NCI-H187 (cell line): ENCODE measurements at regions not wholly inside any gene's neighbourhood (a gene's known extent, or its start where the extent isn't known, plus 50 kb on each side); places are given as distances from the start of the nearest gene placed in this dataset.

ENCODE experiments used
- DNase-seq, 2 experiments: peaks; one replicate each; lab custom pipeline; 2025; lab: John Stamatoyannopoulos, UW

DNA sequence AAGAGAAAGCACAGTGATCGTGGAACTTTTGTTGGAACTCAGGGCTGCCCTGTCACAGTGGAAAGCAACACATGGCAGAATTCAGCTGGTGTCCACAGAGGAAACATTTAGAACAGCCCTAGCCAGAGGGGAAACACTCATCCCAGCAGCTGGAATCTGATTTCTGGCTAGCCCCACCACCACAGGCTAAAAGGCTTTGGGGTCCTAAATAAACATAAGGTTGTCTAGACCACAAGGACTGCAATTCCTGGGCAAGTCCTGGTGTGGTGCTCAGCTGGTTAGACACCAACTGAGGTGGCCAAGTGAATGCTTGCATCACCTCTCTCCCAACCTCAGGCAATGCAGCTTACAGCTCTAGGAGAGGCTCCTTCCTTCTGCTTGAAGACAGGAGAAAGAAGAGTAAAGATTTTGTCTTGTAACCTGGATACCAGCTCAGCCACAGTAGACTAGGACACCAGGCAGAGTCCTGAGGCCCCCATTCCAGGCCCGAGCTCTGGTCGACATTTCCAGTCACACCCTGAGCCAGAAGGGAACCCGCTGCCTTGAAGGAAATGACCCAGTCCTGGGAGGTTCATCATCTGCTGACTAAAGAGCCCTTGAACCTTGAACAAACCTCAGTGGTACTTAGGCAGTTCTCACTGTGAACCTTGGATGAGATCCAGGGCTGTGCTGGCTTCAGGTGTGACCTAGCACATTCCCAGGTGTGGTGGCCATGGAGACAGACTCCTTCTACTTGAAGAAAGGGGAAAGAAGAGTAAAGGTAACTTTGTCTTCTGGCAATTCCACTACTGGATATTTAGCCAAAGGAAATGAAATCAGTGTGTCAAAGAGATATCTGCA is 85.4 kb upstream of the PLXNC1 start:
- DNase-seq: no peak

DNA sequence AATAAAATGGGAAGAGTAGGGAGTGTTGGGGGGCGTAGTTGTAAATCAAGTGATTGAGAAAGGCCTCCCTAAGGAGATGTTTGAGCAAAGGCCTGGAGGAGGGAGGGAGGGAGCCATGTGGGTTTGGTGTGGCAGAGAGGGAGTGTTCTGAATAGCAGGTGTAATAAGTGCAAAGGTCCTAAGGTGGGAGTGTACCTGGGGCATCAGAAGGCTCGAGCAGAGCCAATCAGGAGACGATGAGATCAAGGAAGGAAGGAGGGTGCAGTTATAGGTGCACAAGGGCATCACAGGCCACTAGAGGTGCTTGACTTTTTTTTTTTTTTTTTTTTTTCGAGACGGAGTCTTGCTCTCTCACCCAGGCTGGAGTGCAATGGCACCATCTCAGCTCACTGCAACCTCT is 77.9 kb upstream of the PLXNC1 start:
- no peak for DNase-seq

DNA sequence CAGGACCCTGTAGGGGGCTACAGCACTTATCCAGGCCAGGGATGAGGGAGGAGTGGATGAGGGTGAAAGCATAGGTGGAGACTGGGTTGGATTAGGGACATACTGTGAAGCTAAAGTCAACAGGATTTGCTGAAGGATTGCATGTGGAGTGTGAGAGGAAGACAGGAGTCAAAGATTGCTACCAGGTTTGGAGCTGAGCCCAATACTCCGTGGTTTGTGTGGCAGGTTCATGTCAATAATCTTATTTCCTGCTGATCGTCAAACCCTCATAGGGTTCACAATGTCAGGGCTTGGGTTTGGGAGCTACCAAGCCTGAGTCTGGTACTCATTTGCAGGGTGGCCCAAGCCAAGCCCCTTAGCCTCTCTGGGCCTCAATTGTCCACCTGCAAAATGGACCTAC is 77.1 kb upstream of the PLXNC1 start:
- DNase-seq: no peak

DNA sequence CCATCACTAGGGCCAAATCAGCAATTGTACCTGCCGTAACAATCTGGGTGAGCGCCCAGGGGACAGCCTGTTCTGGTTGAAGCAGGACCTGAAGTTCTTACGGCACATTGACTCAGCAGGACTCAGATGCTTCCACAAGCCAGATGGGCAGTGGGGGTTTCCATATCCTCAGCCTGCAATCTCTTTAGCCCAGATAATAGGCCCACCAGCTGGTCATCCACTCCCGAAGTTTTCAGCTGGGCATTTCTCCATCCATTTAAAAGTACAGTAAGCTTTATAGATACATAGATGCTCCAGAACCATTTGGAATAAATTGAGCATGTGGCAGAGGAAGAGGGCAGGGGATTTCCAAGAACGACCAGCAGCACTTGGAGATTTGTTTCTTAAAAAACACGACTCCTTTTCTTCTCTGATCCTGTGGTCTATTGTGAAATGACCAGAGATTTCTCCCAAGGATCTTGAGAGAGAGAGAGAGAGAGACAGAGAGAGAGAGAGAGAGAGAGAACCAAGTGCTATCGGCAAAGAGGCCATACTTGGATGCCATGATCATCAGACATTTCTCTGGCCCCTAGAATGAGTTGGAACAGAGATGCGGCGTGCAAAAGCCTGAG is 74.8 kb upstream of the PLXNC1 start:
- DNase-seq: no peak

DNA sequence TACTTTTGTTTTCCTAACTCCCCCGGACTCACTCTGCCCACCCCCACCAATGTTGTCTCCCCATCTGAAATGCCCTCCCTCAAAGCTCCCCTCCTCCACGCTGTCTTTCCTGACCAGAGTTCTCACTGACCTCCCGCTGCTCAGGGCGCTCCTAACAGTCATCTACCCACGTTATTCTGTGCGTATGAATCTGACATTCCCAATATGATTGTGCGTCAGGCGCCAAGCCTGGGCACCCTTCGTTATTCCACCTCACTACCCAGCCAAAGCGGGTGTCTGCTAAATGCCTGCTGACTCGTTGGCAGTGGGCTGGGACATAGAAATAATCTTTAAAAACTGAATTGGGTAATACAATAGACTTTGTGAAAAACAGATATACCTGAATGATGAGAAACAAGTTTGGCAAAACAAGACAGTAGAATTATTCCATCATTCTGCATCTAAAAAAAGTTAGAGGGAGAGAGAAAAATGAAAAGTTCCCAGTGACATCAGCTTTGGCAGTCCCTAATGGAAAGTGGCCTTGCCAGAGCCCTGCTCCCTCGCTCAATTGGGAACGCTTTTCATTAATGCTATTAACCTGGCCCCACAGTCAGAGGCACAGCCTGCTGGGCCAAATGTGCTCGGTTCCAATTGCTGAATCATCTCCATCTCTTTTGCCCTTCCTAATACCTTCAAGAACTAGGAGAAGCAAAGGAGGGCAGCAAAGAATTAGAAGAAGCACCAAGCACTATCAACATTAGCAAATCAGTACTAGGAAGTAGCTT is 74.0 kb upstream of the PLXNC1 start:
- no peak for DNase-seq

DNA sequence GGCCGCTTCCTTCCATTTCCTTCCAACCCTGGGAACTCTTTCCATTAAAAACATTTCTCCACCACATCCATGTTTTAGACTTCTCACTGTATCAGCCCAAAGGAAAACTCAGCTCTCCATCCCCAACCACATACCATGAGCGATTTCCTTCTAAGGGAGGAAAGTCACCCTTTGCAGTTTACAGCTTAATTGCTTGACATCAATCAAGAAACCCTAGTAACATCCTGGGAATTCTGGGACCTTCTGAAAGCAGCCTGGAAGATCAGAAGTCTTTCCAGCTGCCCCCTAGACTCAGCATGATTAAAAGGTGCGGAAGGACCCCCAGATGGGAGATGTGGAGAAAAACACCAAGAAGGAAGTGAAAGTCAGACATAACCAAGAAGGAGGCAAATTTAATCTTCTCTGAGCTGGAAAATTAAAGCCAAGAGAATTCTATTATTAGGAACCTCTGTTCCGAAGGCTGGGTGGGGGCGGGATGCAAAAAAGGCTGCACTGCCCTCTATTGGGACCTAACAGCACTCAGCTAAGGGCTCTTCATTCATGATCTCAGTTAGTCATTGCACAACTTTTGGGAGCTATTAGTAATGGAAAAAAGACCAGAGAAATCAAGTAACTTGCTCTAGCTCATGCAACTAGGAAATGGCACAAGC is 73.3 kb upstream of the PLXNC1 start:
- DNase-seq: peak in 1 of 2 experiments; percentile 17

DNA sequence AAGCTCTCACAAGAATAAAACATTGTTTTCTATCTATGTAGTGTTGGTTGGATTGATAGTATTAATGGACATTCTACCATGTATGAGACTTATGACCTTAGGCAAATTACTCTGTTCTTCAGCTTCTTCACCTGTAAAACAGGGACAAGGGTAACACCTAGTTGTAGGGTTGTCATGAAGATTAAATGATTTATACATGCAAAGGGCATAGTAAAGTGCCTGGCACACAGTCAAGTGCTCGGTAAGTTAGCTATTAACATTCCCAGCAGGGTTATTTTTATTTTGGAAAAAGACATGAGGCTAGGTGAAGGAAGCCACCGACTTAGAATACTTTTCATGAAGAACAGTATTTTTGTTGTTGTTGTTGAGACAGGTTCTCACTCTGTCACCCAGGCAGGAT is 71.2 kb upstream of the PLXNC1 start:
- no peak for DNase-seq

DNA sequence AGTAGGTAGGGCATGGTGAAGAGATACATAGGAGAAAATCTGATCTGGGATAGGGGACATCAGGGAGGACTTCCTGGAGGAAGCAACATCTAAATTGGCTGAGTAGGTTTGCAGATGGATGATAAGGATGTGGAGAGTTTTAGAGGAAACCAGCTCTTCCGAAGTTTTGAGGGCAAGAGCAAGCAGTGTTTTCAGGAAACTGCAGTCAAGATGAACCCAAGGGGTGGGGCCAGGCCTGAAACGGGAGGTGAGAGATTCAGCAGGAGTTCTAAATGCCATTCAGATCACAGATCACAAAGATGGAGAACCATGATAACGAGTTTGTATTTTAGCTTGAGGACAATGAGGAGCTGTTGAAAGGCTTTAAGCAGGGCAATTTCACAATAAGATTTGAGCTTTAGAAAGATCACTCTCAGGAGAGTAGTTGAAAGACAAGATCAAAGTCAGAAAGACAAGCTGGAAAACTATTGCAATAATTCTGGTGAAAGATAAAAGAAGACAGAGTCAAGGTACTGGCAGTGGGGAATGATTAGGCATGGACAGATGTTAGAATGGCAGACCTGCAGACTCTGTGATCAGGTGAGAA is 70.1 kb upstream of the PLXNC1 start:
- no peak for DNase-seq

DNA sequence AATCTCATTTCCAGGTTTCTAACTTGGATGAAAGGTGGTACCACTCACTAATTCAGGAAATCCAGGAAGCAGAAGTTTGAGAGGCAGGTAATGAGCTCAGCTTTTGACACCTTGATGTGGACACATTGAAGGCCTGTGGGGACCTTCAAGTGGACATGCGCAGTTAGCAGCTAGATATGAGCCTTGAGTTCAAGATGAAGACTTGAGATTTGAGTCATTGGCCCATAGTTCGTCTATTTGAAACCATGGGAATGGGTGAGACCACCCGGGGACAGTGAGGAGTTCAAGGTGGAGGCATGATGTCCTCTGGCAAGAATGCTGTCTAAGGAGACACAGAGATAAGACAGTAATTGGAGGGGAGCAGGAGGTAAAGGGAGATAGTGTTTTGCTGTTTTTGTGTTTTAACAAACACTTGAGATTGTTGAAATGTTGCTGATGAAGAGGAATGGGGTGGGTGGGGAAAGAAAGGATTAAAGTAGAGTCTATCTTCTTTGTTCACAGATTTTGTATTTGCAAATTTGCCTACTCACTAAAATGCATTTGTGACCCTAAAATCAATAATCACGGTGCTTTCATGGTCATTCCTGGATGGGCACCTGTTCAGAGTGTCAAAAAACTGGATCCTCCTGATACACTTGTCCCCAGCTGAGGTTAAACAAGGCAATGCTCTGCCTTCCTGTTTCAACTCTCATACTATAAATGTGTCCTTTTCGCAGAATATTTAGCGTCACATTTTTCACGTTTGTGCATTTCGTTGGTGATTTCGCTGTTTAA is 69.5 kb upstream of the PLXNC1 start:
- DNase-seq: no peak

DNA sequence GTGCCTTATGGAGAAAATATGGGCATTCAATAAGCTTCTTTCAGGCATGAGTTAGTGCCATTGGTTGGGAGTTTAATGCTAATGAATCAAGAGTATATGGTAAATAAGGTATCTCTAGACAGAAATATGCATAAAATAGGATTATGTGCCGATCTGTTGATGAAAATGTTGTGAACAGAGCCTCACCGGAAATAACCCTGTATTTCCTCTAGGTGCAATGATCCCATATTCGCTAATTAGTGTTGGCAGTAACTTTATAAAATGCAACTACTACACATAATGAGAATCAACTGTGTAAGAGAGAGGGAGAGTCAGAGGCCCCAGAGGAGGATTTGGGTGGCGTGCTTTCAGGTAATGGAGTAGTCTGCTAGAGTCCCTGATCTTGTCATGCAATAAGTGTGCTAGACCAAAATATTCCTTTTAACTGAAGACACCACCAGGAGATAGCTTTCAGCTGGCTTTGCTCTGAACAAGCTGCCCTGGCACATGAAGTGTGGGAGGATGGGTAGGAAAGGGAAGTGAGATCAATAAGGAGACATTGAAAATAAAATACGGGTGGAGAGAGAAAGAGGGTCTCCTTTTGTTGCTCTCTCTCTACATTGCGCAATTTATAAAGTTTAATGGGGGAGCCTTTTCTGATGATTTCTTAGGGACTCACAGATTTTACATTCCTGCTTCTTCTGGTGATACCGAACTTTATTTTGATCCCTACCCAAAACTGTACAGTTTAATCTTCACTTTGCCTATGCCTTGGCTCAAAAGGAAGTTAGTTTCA is 68.6 kb upstream of the PLXNC1 start:
- no peak for DNase-seq

DNA sequence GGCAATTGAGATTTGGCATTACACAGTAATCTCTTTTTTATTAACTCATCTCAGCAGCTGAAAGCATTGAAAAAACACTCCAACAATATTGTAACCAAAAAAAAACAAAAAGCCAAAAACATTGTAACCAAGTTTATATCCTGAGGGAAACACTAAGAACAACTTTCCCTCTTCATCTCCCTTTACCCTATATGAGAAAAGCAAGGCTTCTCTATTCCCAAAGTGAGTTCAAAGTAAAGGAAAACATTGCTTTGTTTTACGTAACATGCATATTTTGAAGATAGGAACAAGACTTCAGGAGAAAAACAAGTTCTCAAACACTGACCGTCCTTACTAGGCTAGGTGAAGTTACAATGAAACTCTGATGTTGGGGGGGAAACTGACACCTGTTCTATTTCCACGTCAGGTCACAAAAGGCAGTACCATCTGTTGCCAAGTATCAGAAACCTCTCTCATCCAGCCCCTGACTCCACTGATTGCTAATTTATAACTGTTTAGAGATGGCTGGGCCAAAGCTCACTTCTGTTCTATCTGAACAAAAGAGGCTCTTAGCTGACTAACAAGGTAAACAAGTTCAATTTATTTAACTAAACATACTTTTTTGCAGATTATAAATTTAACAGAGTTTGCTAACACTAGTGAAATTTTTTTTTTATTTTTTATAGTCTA is 67.9 kb upstream of the PLXNC1 start:
- no peak for DNase-seq

DNA sequence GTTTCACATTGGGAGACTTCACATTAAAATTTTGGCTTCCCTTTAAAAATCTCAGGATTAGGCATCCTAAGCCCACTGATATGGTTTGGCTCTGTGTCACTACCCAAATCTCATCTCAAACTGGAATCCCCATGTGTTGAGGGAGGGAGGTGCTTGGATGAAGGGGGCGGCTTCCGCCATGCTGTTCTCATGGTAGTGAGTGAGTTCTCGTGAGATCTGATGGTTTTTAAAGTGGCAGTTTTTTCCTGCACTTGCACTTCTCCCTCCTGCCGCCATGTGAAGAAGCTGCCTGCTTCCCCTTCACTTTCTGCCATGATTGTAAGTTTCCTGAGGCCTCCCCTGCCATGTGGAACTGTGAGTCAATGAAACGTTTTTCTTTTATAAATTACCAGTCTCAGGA is 65.7 kb upstream of the PLXNC1 start:
- no peak for DNase-seq

DNA sequence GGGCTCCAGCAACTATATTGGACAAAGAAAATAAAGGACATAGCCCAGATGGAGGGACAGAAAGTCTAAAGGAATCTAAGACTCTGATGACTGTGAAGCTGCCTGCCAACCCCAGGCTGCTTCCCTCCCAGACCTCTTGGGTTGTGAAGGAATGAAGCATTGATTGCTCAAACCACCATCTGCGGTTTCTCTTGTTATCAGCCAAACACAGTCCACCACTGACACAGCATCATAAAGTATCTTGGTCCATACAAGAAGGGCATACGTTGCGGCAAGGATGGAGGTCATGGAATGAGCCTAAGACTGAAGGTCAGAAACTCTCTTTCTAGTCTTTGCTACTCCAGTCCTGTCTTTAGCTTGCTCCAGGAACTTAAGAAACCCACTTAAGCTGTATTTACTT is 58.5 kb upstream of the PLXNC1 start:
- no peak for DNase-seq

DNA sequence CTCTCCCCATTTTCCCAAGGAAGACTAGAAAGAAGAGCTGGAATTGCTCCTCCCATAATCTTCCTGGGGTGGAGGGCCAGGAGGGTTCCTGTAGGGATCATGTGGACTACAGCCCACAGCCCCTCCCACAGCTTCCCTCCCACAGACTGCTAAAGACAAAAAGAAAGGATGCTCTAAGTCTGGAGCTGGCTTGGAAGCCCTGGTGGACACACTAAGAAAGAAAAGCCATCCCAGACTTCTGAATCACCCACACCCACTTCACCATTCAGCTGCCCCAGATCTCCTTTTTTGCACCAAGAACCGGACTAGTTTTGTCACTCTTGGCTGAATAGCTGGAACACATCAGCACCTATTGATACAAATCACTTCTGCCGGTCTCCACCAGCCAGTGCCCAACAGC is 56.8 kb upstream of the PLXNC1 start:
- no peak for DNase-seq

DNA sequence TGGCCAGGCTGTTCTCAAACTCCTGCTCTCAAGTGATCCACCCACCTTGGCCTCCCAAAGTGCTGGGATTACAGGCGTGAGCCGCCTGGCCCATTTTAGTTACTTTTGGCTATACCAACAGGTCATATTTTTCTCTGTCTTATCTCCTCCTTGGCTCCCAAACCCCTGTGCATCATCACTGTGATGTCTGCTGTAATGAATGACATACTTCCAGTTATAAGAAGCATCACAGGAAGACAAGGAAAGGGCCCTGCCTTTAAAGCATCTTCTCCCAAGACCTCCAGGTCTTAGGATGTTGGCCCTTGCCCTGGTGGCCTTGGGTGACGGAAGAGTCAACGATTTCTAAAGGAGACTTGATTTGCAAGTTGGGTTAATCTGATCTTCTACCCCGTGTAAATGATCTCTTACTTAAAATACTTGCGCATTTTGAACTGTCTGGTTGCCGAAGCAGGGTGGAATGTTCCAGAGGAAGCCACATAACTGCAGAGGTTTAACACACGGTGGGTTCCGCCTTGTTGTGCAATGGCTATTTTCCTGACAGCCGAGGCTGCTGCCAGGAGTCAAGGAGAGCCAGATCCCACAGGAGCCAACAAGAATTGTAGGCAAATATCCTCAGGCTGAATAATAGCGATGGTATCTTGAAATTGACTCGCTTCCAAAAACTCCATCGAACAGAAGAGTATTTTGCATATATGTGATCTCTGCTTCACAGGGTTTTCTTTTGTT is 55.7 kb upstream of the PLXNC1 start:
- DNase-seq: no peak

DNA sequence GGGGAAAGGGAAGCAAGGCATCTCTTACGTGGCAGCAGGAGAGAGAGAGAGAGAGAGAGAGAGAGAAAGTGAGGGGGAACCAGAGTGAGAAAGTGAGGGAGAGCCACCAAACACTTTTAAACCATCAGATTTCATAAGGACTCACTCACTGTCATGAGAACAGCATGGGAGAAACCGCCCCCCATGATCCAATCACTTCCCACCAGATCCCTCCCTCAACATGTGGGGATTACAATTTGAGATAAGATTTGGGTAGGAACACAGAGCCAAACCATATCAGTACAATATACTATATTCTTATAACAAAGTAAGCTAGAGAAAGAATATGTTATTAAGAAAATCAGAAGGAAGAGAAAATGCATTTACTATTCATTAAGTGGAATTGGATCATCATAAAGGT is 53.7 kb upstream of the PLXNC1 start:
- DNase-seq: no peak

DNA sequence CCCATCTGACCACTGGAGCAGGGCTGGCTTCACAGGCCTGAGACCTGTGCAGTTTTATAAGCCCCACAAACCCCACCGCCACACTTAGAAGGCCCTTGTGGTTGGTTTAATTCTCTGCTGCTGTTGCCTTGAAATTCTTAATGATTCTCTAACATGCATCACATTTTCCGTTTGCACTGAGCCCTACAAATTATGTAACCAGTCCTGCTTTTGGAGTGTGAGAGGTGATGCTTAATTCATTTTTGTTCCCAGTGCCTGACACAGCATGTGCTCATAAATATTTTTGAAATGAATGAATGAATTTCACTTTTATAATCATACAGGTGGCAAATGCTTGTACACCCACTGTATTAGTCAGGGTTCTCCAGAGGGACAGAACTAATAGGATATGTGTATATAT is 52.8 kb upstream of the PLXNC1 start:
- DNase-seq: no peak

DNA sequence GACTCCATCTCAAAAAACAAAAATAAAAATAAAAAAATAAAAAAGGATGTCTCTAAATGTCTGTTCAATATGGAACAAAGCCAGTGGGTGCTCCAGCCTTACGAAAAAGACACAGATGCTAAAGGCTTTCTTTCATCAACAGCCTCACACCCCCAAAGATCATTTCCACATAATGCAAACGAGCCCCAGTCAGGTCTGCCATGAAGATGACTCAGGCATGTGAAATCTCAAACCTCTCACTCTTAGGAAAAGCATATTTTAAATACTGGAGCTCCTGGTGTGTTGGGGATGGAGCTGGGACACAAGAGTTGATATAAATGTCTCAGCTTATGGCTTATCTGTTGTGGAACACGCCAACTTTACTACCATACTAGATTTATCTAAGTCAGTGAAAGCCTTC is 49.9 kb upstream of the PLXNC1 start:
- no peak for DNase-seq
